Mammary epithelial cell (primary cell): ENCODE measurements at regions not wholly inside any gene's neighbourhood (a gene's known extent, or its start where the extent isn't known, plus 50 kb on each side); places are given as distances from the start of the nearest gene placed in this dataset.

Source experiments
- EZH2 ChIP-seq: IDR thresholded peaks from 2 replicates; pipeline ENCODE4 v1.6.1; 2012; ENCODE audit warnings: low read length, inconsistent platforms, borderline replicate concordance
- TF ChIP-seq, protein P1 (sequence below), 2 donors: IDR thresholded peaks in 1 of 2; conservative IDR thresholded peaks in 1 of 2; 2 replicates each; pipeline ENCODE4 v1.5.1; 2011 to 2012; ENCODE audit warnings: inconsistent platforms in 2 of 2, low read length in 2 of 2, mild to moderate bottlenecking in 2 of 2, control low read depth in 1 of 2, low read depth in 1 of 2; ENCODE audit not compliant: insufficient read depth in 1 of 2; ENCODE audit errors: extremely low read depth in 1 of 2

DNA sequence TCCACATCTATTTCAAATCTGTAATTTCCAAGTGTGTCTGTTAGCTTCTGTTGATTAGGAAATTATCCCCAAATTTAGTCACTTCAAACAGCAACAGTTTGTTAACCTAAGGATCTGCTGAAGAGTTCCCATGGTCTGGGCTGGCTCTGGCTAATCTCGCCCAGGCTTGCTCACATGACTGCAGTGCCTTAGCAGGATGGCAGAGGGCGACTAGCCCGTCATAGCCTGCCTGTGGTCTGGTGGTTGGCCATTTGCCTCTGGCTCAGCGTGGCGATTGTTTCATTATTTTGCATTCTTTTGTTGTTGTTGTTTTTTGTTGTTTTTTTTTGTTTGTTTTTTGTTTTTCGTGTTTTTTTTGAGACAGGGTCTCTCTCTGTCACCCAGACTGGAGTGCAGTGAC is 264.0 kb downstream of the TRIML1 start:
- TF ChIP-seq, protein P1, sequence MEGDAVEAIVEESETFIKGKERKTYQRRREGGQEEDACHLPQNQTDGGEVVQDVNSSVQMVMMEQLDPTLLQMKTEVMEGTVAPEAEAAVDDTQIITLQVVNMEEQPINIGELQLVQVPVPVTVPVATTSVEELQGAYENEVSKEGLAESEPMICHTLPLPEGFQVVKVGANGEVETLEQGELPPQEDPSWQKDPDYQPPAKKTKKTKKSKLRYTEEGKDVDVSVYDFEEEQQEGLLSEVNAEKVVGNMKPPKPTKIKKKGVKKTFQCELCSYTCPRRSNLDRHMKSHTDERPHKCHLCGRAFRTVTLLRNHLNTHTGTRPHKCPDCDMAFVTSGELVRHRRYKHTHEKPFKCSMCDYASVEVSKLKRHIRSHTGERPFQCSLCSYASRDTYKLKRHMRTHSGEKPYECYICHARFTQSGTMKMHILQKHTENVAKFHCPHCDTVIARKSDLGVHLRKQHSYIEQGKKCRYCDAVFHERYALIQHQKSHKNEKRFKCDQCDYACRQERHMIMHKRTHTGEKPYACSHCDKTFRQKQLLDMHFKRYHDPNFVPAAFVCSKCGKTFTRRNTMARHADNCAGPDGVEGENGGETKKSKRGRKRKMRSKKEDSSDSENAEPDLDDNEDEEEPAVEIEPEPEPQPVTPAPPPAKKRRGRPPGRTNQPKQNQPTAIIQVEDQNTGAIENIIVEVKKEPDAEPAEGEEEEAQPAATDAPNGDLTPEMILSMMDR (conservative IDR thresholded peaks at IDR 0.05 in 1 of 2, IDR thresholded peaks at IDR 0.05 in 1 of 2; ENCODE audit: extremely low read depth in 1 of 2, insufficient read depth in 1 of 2, low read depth in 1 of 2, low read length in 2 of 2) = peak; percentile 35 to 53
- no peak for TF ChIP-seq EZH2
